WTC11 (cell line): ENCODE measurements at regions not wholly inside any gene's neighbourhood (a gene's known extent, or its start where the extent isn't known, plus 50 kb on each side); places are given as distances from the start of the nearest gene placed in this dataset.

Source experiments
- NR2C2 ChIP-seq: sonication (generic); formaldehyde crosslinking; IDR thresholded peaks from 2 replicates; pipeline ENCODE4 v1.8.0; 2022; ENCODE audit warnings: mild to moderate bottlenecking, missing genetic modification reagents
- SP1 ChIP-seq: sonication (generic); formaldehyde crosslinking; conservative IDR thresholded peaks from 2 replicates; pipeline ENCODE4 v1.8.1; 2022; ENCODE audit warnings: missing genetic modification reagents
- TF ChIP-seq, protein P1 (sequence below): fragments of 200-600 bp; IDR thresholded peaks from 2 replicates; pipeline ENCODE4 v1.8.0; 2022; ENCODE audit warnings: antibody characterized with exemption

DNA sequence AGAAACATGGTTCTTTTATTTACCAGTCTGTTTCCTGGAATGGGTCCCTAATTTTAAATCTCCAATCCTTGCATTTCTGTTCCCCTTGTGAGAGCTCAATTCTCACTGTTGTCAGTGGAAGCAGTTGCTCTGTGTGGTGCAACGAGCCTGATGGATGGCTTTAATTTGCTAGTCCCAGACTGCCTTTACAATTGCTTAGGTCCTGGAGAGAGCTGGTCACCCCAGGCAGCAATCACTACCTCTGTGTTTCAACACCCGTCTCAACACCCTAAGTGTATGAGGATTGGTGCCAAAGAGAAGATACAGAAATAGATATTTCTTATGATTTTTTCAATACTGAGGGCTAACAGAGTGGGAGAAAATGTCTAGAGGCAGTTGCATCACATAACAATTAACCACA lies 873.8 kb downstream of the GLUD2 start:
- TF ChIP-seq, protein P1, sequence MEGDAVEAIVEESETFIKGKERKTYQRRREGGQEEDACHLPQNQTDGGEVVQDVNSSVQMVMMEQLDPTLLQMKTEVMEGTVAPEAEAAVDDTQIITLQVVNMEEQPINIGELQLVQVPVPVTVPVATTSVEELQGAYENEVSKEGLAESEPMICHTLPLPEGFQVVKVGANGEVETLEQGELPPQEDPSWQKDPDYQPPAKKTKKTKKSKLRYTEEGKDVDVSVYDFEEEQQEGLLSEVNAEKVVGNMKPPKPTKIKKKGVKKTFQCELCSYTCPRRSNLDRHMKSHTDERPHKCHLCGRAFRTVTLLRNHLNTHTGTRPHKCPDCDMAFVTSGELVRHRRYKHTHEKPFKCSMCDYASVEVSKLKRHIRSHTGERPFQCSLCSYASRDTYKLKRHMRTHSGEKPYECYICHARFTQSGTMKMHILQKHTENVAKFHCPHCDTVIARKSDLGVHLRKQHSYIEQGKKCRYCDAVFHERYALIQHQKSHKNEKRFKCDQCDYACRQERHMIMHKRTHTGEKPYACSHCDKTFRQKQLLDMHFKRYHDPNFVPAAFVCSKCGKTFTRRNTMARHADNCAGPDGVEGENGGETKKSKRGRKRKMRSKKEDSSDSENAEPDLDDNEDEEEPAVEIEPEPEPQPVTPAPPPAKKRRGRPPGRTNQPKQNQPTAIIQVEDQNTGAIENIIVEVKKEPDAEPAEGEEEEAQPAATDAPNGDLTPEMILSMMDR: no peak
- no peak for TF ChIP-seq NR2C2
- no peak for TF ChIP-seq SP1 (CRISPR knock-in tag)
